ENCODE measurements at regions not wholly inside any gene's neighbourhood (a gene's known extent, or its start where the extent isn't known, plus 50 kb on each side); places are given as distances from the start of the nearest gene placed in this dataset.

DNA sequence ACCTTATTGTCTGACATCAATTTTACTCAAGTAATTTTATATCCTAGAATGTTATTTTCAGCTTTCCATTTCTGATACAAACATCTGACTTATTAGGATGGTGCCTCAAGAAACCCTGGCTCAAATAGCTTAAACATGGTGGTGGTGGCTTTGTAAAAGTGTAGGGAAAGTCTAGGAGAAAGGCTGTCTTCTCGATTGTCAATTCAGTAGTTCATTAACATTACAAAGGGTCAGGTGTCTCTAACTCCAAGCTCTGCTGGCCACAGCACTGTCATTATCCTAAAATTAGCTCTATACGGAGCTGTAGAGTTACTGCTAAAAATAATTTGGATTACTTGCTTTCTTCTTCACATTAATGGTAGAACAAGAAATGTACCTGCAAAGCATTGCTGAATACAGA, 1360.1 kb upstream of the CDH6 start:
- Histone ChIP-seq H4K20me1 (ENCODE audit: control insufficient read depth, insufficient read depth, low read depth, low read length) (no peaks in the 10 kb centered on the region), H3K4me1 (ENCODE audit: control insufficient read depth, low read length) (no peaks in the 10 kb centered on the region), H3K4me2 (ENCODE audit: low read length) (no peak overlapping the region), H3F3A (ENCODE audit: control insufficient read depth, insufficient read depth) (no peaks in the 10 kb centered on the region), H3K27me3 (ENCODE audit: control insufficient read depth, low read length) (no peaks in the 10 kb centered on the region), H3K9me3 (ENCODE audit: control insufficient read depth, insufficient read depth, low read length) (no peaks in the 10 kb centered on the region; the same call in 1 of the 2 replicates), H3K4me3 (ENCODE audit: low read length) (no peak overlapping the region), H3K36me3 (ENCODE audit: control insufficient read depth, low read length) (no peaks in the 10 kb centered on the region), H3K79me2 (ENCODE audit: control insufficient read depth, low read length) (no peaks in the 10 kb centered on the region), H3K9me2 (replicated peaks; ENCODE audit: control insufficient read depth, low read length) (no peaks in the 10 kb centered on the region), H3K27ac (ENCODE audit: low read depth, low read length) (no peak overlapping the region)
- TF ChIP-seq, protein P1, sequence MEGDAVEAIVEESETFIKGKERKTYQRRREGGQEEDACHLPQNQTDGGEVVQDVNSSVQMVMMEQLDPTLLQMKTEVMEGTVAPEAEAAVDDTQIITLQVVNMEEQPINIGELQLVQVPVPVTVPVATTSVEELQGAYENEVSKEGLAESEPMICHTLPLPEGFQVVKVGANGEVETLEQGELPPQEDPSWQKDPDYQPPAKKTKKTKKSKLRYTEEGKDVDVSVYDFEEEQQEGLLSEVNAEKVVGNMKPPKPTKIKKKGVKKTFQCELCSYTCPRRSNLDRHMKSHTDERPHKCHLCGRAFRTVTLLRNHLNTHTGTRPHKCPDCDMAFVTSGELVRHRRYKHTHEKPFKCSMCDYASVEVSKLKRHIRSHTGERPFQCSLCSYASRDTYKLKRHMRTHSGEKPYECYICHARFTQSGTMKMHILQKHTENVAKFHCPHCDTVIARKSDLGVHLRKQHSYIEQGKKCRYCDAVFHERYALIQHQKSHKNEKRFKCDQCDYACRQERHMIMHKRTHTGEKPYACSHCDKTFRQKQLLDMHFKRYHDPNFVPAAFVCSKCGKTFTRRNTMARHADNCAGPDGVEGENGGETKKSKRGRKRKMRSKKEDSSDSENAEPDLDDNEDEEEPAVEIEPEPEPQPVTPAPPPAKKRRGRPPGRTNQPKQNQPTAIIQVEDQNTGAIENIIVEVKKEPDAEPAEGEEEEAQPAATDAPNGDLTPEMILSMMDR (IDR thresholded peaks at IDR 0.05; ENCODE audit: low read depth, low read length, poor library complexity, severe bottlenecking), result no peak
- no peak for TF ChIP-seq EZH2phosphoT487 (IDR thresholded peaks at IDR 0.05; ENCODE audit: borderline replicate concordance, low read length)

- no peaks in the 10 kb centered on the region for H3K9me3 ChIP-seq (ENCODE audit: control insufficient read depth, insufficient read depth, low read length)
- no peaks in the 10 kb centered on the region for H4K20me1 ChIP-seq (ENCODE audit: control insufficient read depth, insufficient read depth, low read depth, low read length)
- no peak overlapping the region for H3K4me2 ChIP-seq (ENCODE audit: low read length)
- no peaks in the 10 kb centered on the region for H3K36me3 ChIP-seq (ENCODE audit: control insufficient read depth, low read length)
- H3K4me1 ChIP-seq (ENCODE audit: control insufficient read depth, low read length), result no peaks in the 10 kb centered on the region
- H3K9me2 ChIP-seq (replicated peaks; ENCODE audit: control insufficient read depth, low read length), result no peaks in the 10 kb centered on the region
- TF ChIP-seq, protein P1 (IDR thresholded peaks at IDR 0.05; ENCODE audit: low read depth, low read length, poor library complexity, severe bottlenecking), result no peak
- no peak for TF ChIP-seq EZH2phosphoT487 (IDR thresholded peaks at IDR 0.05; ENCODE audit: borderline replicate concordance, low read length)
- no peaks in the 10 kb centered on the region for H3K79me2 ChIP-seq (ENCODE audit: control insufficient read depth, low read length)
- no peaks in the 10 kb centered on the region for H3K27me3 ChIP-seq (ENCODE audit: control insufficient read depth, low read length)
- no peak overlapping the region for H3K27ac ChIP-seq (ENCODE audit: low read depth, low read length)
- H3F3A ChIP-seq (ENCODE audit: control insufficient read depth, insufficient read depth), result no peaks in the 10 kb centered on the region
- no peak overlapping the region for H3K4me3 ChIP-seq (ENCODE audit: low read length)
Observed at GRCh38 chr5:29822521-29822920, 1371.0 kb upstream of the CDH6 start.

DNA sequence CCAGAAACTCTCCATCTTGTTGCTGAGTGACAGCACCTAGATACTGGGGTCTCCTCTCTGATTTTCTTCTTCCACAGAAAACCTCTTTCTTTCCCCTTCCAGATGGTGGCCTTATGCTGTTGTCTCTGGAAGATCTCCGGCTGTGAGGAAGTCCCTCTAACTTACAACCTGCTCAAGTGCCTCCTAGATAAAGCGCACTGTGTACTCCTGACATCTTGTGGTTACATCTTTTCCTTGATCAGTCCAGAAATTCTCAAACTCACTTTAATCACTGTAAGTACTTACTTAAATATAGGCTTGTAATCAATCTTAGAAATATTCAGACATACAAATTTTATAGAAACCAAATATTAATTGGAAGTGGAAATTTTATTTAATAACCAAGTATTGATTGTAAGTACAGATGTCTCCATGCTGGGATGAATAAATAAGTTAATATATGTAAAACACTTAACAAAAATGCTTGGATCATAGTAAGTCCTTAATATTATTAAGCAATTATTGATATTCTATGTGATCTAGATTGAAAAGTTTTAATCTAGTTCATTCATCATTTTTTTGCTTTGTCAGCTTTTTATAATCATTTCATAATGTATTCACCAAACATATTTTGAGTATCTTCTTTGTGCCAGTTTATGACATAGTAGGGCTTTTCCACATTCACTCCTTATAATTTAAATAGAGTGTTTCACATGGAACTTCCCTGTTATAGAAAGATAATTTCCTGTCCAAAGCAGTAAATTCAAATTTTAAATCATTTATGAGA, 1381.4 kb upstream of the CDH6 start:
- Histone ChIP-seq H3K9me3 (ENCODE audit: control insufficient read depth, insufficient read depth, low read length) (no peaks in the 10 kb centered on the region), H4K20me1 (ENCODE audit: control insufficient read depth, insufficient read depth, low read depth, low read length) (no peaks in the 10 kb centered on the region), H3K4me1 (ENCODE audit: control insufficient read depth, low read length) (no peaks in the 10 kb centered on the region), H3K27me3 (ENCODE audit: control insufficient read depth, low read length) (no peaks in the 10 kb centered on the region), H3K4me3 (ENCODE audit: low read length) (no peak overlapping the region), H3K79me2 (ENCODE audit: control insufficient read depth, low read length) (no peaks in the 10 kb centered on the region), H3K36me3 (ENCODE audit: control insufficient read depth, low read length) (no peaks in the 10 kb centered on the region), H3F3A (ENCODE audit: control insufficient read depth, insufficient read depth) (no peaks in the 10 kb centered on the region), H3K27ac (ENCODE audit: low read depth, low read length) (no peak overlapping the region), H3K4me2 (ENCODE audit: low read length) (no peak overlapping the region), H3K9me2 (replicated peaks; ENCODE audit: control insufficient read depth, low read length) (no peaks in the 10 kb centered on the region)
- TF ChIP-seq, protein P1 (IDR thresholded peaks at IDR 0.05; ENCODE audit: low read depth, low read length, poor library complexity, severe bottlenecking), result no peak
- TF ChIP-seq EZH2phosphoT487 (IDR thresholded peaks at IDR 0.05; ENCODE audit: borderline replicate concordance, low read length), result no peak
